ENCODE measurements at regions not wholly inside any gene's neighbourhood (a gene's known extent, or its start where the extent isn't known, plus 50 kb on each side); places are given as distances from the start of the nearest gene placed in this dataset.
"Not testable (repeated sequence)": the region's sequence is repeated elsewhere in the genome, so short reads cannot be mapped to it uniquely, and the experiment has no call there.

DNA sequence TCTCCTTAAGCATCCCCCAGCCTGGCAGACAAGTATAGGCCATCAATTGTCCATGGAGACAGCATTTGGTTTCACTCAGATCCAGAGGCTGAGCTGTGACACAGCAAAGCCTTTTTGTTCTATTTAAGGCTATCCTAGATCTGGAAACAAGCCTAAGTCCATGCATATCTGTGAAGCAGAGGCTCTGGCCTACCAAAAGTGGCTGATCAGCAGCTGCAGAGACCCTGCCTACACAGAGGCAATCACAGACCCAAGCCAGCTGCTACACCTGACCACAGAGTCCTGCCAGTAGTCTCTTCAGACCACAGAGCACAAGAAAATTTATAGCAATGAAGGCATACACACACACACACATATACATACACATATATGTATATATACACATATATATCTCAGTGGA, 501.7 kb upstream of the ARPP21 start:
- Histone ChIP-seq H3K79me2 (ENCODE audit: low read length) (no peaks in the 10 kb centered on the region), H4K20me1 (ENCODE audit: insufficient read depth, low read length) (no peaks in the 10 kb centered on the region), H3K4me3 (ENCODE audit: low read length) (no peak overlapping the region), H2AFZ (ENCODE audit: low read depth, low read length) (no peak overlapping the region), H3K27me3 (ENCODE audit: low read depth, low read length) (no peaks in the 10 kb centered on the region), H3K36me3 (replicated peaks; ENCODE audit: low read depth, low read length) (no peaks in the 10 kb centered on the region), H3K4me2 (ENCODE audit: low read length) (no peak overlapping the region), H3K9me3 (ENCODE audit: insufficient read depth, low read length) (no peaks in the 10 kb centered on the region), H3K4me1 (ENCODE audit: low read length) (no peaks in the 10 kb centered on the region), H3K27ac (ENCODE audit: low read length) (no peak overlapping the region), H3K9ac (ENCODE audit: low read length) (no peak overlapping the region)
- TF ChIP-seq CTCF (IDR thresholded peaks at IDR 0.05; ENCODE audit: low read depth, low read length) (no peak), EZH2phosphoT487 (IDR thresholded peaks at IDR 0.05; ENCODE audit: low read depth) (no peak)

- H3K27ac ChIP-seq (ENCODE audit: low read length) = no peak overlapping the region
- H3K4me3 ChIP-seq (ENCODE audit: low read length) = no peak overlapping the region
- no peaks in the 10 kb centered on the region for H3K9me3 ChIP-seq (ENCODE audit: insufficient read depth, low read length)
- no peaks in the 10 kb centered on the region for H3K36me3 ChIP-seq (replicated peaks; ENCODE audit: low read depth, low read length)
- no peaks in the 10 kb centered on the region for H3K4me1 ChIP-seq (ENCODE audit: low read length)
- H3K4me2 ChIP-seq (ENCODE audit: low read length) = no peak overlapping the region
- no peak overlapping the region for H3K9ac ChIP-seq (ENCODE audit: low read length)
- H4K20me1 ChIP-seq (ENCODE audit: insufficient read depth, low read length) = no peaks in the 10 kb centered on the region
- TF ChIP-seq EZH2phosphoT487 (IDR thresholded peaks at IDR 0.05; ENCODE audit: low read depth) (no peak), CTCF (IDR thresholded peaks at IDR 0.05; ENCODE audit: low read depth, low read length) (no peak)
- H3K27me3 ChIP-seq (ENCODE audit: low read depth, low read length) = no peaks in the 10 kb centered on the region
- no peak overlapping the region for H2AFZ ChIP-seq (ENCODE audit: low read depth, low read length)
- no peaks in the 10 kb centered on the region for H3K79me2 ChIP-seq (ENCODE audit: low read length)
Measured at GRCh38 chr3:35141406-35141805, 497.9 kb upstream of the ARPP21 start.

DNA sequence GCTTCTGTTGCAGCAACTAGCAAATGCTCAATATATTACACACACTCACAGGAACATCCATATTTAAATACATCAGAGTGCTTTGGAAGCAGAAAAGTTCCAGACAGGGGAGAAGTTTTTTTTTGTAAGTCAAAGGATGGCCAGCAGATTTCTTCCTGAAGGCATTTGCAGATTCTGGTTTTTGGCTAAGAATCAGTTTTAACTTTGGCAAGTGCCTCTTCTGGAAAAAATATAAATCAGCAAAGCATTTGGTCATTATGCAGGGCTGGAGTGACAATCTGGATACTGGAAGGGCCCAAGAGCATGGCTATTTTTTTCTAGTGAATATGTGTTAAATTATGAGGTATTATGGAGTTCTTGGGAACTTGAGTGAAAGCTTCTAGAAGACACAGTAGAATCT, 495.3 kb upstream of the ARPP21 start:
- Histone ChIP-seq H2AFZ (ENCODE audit: low read depth, low read length) (no peak overlapping the region), H3K79me2 (ENCODE audit: low read length) (no peaks in the 10 kb centered on the region), H3K4me3 (ENCODE audit: low read length) (no peak overlapping the region), H3K36me3 (replicated peaks; ENCODE audit: low read depth, low read length) (no peaks in the 10 kb centered on the region), H4K20me1 (ENCODE audit: insufficient read depth, low read length) (no peaks in the 10 kb centered on the region), H3K9me3 (ENCODE audit: insufficient read depth, low read length) (no peaks in the 10 kb centered on the region), H3K9ac (ENCODE audit: low read length) (no peak overlapping the region), H3K27ac (ENCODE audit: low read length) (no peak overlapping the region), H3K27me3 (ENCODE audit: low read depth, low read length) (no peaks in the 10 kb centered on the region), H3K4me2 (ENCODE audit: low read length) (no peak overlapping the region), H3K4me1 (ENCODE audit: low read length) (no peaks in the 10 kb centered on the region)
- no peak for TF ChIP-seq CTCF (IDR thresholded peaks at IDR 0.05; ENCODE audit: low read depth, low read length)
- no peak for TF ChIP-seq EZH2phosphoT487 (IDR thresholded peaks at IDR 0.05; ENCODE audit: low read depth)

DNA sequence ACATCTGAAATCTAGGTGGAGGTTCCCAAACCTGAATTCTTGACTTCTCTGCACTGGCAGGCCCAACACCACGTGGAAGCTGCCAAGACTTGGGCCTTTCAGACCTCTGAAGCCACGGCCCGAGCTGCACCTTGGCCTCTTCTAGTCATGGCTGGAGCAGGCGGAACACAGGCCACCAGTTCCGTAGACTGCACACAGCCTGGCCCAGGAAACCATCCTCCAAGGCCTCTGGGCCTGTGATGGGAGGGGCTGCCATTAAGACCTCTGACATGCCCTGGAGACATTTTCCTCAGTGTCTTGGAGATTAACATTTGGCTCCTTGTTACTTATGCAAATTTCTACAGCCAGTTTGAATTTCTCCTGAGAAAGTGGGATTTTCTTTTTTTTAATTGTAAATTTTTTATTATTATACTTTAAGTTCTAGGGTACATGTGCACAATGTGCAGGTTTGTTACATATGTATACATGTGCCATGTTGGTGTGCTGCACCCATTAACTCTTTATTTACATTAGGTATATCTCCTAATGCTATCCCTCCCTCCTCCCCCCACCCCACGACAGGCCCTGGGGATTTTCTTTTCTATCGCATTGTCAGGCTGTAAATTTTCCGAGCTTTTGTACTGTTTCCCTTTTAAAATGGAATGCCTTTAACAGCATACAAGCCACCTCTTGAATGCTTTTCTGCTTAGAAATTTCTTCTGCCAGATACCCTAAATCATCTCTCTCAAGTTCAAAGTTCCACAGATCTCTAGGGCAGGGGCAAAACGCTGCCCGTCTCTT, 492.9 kb upstream of the ARPP21 start:
- H3K27ac ChIP-seq (ENCODE audit: low read length); H3K27me3 ChIP-seq (ENCODE audit: low read depth, low read length); H3K36me3 ChIP-seq (replicated peaks; ENCODE audit: low read depth, low read length); H3K4me1 ChIP-seq (ENCODE audit: low read length); H3K4me3 ChIP-seq (ENCODE audit: low read length); H3K4me2 ChIP-seq (ENCODE audit: low read length); H2AFZ ChIP-seq (ENCODE audit: low read depth, low read length); H3K9ac ChIP-seq (ENCODE audit: low read length); H4K20me1 ChIP-seq (ENCODE audit: insufficient read depth, low read length); H3K9me3 ChIP-seq (ENCODE audit: insufficient read depth, low read length); H3K79me2 ChIP-seq (ENCODE audit: low read length): not testable (repeated sequence)
